ENCODE measurements at regions not wholly inside any gene's neighbourhood (a gene's known extent, or its start where the extent isn't known, plus 50 kb on each side); places are given as distances from the start of the nearest gene placed in this dataset.

- no peaks in the 10 kb centered on the region for H3K4me1 ChIP-seq (ENCODE audit: control insufficient read depth, extremely low read depth, insufficient read depth, low read length)
- FAIRE-seq (no peak), DNase-seq (ENCODE audit: low read depth, low spot score) (no peak)
- dilution Hi-C loops (cut with MboI; ENCODE audit: extremely low pct_ligation_motif_present, low sequenced_read_pairs) (no loop called here), intact Hi-C loops (cut with micrococcal nuclease) (no loop called here)
- no peak overlapping the region for H2AFZ ChIP-seq (ENCODE audit: low read depth, low read length)
- no peaks in the 10 kb centered on the region for H3K79me2 ChIP-seq (ENCODE audit: control insufficient read depth, insufficient read depth, low read length)
- no peaks in the 10 kb centered on the region for H3K9me1 ChIP-seq (replicated peaks; ENCODE audit: control insufficient read depth, extremely low read depth, insufficient read depth, low read length)
- no peak overlapping the region for H3K27ac ChIP-seq (ENCODE audit: insufficient read depth, low read depth, low read length)
- CTCF ChIA-PET = no interaction called here
- no TSS peak for BruUV-seq (replicated peaks)
- no peaks in the 10 kb centered on the region for H3K36me3 ChIP-seq (ENCODE audit: control insufficient read depth in 2 of 2, extremely low read depth in 1 of 2, insufficient read depth in 2 of 2, low read length in 2 of 2)
- TF ChIP-seq MYC (IDR thresholded peaks at IDR 0.05; ENCODE audit: low read depth, low read length) (no peak), EZH2 (IDR thresholded peaks at IDR 0.05; ENCODE audit: borderline replicate concordance, low read depth, low read length, severe bottlenecking) (no peak), FOS (IDR thresholded peaks at IDR 0.05; ENCODE audit: borderline replicate concordance, insufficient read depth, low read length) (no peak), CTCF (IDR thresholded peaks at IDR 0.05; ENCODE audit: extremely low read depth in 1 of 2, insufficient read depth in 1 of 2, low read depth in 1 of 2, low read length in 2 of 2) (no peak), POLR2A (IDR thresholded peaks at IDR 0.05; ENCODE audit: low read depth, low read length) (no peak), JUN (IDR thresholded peaks at IDR 0.05; ENCODE audit: borderline replicate concordance, insufficient read depth, insufficient read length, low read depth) (no peak), GATA2 (IDR thresholded peaks at IDR 0.05; ENCODE audit: insufficient read depth, insufficient read length, low read depth, low read length) (no peak), POLR2AphosphoS5 (IDR thresholded peaks at IDR 0.05; ENCODE audit: insufficient read depth, low read depth, low read length) (no peak), MAX (IDR thresholded peaks at IDR 0.05; ENCODE audit: insufficient read depth, insufficient read length) (no peak)
- no peak overlapping the region for H3K4me3 ChIP-seq (replicated peaks in 1 of 3; ENCODE audit: insufficient read depth in 1 of 3, low read depth in 1 of 3, low read length in 3 of 3)
- peaks cover 14% of the 10 kb centered on the region for H3K9me3 ChIP-seq (replicated peaks; ENCODE audit: control insufficient read depth, insufficient read depth, low read length)
- H3K4me2 ChIP-seq (ENCODE audit: insufficient read depth, low read length) = no peak overlapping the region
- no peaks in the 10 kb centered on the region for H4K20me1 ChIP-seq (replicated peaks; ENCODE audit: control insufficient read depth, extremely low read depth, insufficient read depth, low read length)
- POLR2A ChIA-PET = no interaction called here
- H3K27me3 ChIP-seq (ENCODE audit: control insufficient read depth in 2 of 2, insufficient read depth in 2 of 2, low read length in 2 of 2) = no peaks in the 10 kb centered on the region
- no peak overlapping the region for H3K9ac ChIP-seq (replicated peaks; ENCODE audit: extremely low read depth, insufficient read depth, low read length)
Measured at GRCh38 chr14:98840091-98840490, 431.9 kb downstream of the BCL11B start.
